ENCODE measurements at regions not wholly inside any gene's neighbourhood (a gene's known extent, or its start where the extent isn't known, plus 50 kb on each side); places are given as distances from the start of the nearest gene placed in this dataset.

- TF ChIP-seq, protein P1, sequence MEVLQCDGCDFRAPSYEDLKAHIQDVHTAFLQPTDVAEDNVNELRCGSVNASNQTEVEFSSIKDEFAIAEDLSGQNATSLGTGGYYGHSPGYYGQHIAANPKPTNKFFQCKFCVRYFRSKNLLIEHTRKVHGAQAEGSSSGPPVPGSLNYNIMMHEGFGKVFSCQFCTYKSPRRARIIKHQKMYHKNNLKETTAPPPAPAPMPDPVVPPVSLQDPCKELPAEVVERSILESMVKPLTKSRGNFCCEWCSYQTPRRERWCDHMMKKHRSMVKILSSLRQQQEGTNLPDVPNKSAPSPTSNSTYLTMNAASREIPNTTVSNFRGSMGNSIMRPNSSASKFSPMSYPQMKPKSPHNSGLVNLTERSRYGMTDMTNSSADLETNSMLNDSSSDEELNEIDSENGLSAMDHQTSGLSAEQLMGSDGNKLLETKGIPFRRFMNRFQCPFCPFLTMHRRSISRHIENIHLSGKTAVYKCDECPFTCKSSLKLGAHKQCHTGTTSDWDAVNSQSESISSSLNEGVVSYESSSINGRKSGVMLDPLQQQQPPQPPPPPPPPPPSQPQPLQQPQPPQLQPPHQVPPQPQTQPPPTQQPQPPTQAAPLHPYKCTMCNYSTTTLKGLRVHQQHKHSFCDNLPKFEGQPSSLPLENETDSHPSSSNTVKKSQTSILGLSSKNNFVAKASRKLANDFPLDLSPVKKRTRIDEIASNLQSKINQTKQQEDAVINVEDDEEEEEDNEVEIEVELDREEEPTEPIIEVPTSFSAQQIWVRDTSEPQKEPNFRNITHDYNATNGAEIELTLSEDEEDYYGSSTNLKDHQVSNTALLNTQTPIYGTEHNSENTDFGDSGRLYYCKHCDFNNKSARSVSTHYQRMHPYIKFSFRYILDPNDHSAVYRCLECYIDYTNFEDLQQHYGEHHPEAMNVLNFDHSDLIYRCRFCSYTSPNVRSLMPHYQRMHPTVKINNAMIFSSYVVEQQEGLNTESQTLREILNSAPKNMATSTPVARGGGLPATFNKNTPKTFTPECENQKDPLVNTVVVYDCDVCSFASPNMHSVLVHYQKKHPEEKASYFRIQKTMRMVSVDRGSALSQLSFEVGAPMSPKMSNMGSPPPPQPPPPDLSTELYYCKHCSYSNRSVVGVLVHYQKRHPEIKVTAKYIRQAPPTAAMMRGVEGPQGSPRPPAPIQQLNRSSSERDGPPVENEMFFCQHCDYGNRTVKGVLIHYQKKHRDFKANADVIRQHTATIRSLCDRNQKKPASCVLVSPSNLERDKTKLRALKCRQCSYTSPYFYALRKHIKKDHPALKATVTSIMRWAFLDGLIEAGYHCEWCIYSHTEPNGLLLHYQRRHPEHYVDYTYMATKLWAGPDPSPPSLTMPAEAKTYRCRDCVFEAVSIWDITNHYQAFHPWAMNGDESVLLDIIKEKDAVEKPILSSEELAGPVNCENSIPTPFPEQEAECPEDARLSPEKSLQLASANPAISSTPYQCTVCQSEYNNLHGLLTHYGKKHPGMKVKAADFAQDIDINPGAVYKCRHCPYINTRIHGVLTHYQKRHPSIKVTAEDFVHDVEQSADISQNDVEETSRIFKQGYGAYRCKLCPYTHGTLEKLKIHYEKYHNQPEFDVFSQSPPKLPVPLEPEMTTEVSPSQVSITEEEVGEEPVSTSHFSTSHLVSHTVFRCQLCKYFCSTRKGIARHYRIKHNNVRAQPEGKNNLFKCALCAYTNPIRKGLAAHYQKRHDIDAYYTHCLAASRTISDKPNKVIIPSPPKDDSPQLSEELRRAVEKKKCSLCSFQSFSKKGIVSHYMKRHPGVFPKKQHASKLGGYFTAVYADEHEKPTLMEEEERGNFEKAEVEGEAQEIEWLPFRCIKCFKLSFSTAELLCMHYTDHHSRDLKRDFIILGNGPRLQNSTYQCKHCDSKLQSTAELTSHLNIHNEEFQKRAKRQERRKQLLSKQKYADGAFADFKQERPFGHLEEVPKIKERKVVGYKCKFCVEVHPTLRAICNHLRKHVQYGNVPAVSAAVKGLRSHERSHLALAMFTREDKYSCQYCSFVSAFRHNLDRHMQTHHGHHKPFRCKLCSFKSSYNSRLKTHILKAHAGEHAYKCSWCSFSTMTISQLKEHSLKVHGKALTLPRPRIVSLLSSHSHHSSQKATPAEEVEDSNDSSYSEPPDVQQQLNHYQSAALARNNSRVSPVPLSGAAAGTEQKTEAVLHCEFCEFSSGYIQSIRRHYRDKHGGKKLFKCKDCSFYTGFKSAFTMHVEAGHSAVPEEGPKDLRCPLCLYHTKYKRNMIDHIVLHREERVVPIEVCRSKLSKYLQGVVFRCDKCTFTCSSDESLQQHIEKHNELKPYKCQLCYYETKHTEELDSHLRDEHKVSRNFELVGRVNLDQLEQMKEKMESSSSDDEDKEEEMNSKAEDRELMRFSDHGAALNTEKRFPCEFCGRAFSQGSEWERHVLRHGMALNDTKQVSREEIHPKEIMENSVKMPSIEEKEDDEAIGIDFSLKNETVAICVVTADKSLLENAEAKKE (CRISPR knock-in tag; IDR thresholded peaks at IDR 0.05) = no peak
- no peak for TF ChIP-seq POLR2AphosphoS5 (IDR thresholded peaks at IDR 0.05; ENCODE audit: low read depth)
- TF ChIP-seq NANOG (IDR thresholded peaks at IDR 0.05; ENCODE audit: borderline replicate concordance) = no peak
Observed at GRCh38 chr19:34017601-34018000, 154.7 kb upstream of the LSM14A start (continued).

DNA sequence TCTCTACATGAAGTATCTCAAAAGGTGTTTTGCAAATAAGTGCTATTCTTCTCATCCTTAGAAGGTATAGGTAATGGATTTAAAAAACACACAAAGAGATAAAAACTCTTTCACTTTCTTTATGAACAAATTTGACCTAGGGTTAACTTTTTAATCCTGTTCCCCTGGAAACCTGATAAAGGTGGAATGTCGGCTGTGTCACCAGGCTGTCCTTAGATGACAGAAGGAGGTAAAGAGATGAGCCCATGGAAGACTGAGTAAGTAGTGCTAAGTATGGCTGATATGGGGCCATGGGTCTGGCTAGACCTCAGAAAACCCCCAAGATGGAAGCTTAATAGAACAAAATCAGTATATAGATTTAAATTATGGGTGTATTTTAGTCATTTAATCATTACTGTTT, 153.8 kb upstream of the LSM14A start:
- Histone ChIP-seq H3K4me1 (ENCODE audit: insufficient read depth) (no peaks in the 10 kb centered on the region), H3K4me3 (no peak overlapping the region), H3K27ac (ENCODE audit: low read depth) (no peak overlapping the region), H3K36me3 (ENCODE audit: insufficient read depth) (no peaks in the 10 kb centered on the region), H3K4me2 (no peak overlapping the region), H2AFZ (no peak overlapping the region), H3K9me2 (ENCODE audit: insufficient read depth) (no peaks in the 10 kb centered on the region), H3K27me3 (ENCODE audit: insufficient read depth) (no peaks in the 10 kb centered on the region), H3K79me2 (replicated peaks; ENCODE audit: insufficient read depth) (no peaks in the 10 kb centered on the region), H4K20me1 (replicated peaks; ENCODE audit: insufficient read depth) (no peaks in the 10 kb centered on the region), H3F3A (replicated peaks; ENCODE audit: low read depth) (no peaks in the 10 kb centered on the region)
- Mint-ChIP-seq H3K27ac (no peak overlapping the region), H3K4me1 (no peaks in the 10 kb centered on the region), H3K4me3 (no peak overlapping the region), H3K27me3 (ENCODE audit: insufficient read depth, low read depth, poor library complexity) (peaks cover 1% of the 10 kb centered on the region), H3K9me3 (peaks cover 20% of the 10 kb centered on the region), H3K36me3 (ENCODE audit: low read depth) (peaks cover 8% of the 10 kb centered on the region; the same call in 2 of the 3 replicates)
- DNase-seq (ENCODE audit: low spot score) (no peak), ATAC-seq (no peak)
- TF ChIP-seq CTCF (conservative IDR thresholded peaks at IDR 0.05; ENCODE audit: low read depth in 2 of 2) (no peak), EZH2phosphoT487 (IDR thresholded peaks at IDR 0.05; ENCODE audit: unreplicated experiment) (no peak), ZNF331 (CRISPR knock-in tag; IDR thresholded peaks at IDR 0.05; ENCODE audit: low read depth) (no peak), POLR2AphosphoS5 (IDR thresholded peaks at IDR 0.05; ENCODE audit: low read depth) (no peak), CREB1 (CRISPR knock-in tag; IDR thresholded peaks at IDR 0.05; ENCODE audit: low read depth) (no peak), ZNF114 (CRISPR knock-in tag; IDR thresholded peaks at IDR 0.05) (no peak), JUNB (IDR thresholded peaks at IDR 0.05; ENCODE audit: unreplicated experiment) (no peak)
- TF ChIP-seq, protein P2, sequence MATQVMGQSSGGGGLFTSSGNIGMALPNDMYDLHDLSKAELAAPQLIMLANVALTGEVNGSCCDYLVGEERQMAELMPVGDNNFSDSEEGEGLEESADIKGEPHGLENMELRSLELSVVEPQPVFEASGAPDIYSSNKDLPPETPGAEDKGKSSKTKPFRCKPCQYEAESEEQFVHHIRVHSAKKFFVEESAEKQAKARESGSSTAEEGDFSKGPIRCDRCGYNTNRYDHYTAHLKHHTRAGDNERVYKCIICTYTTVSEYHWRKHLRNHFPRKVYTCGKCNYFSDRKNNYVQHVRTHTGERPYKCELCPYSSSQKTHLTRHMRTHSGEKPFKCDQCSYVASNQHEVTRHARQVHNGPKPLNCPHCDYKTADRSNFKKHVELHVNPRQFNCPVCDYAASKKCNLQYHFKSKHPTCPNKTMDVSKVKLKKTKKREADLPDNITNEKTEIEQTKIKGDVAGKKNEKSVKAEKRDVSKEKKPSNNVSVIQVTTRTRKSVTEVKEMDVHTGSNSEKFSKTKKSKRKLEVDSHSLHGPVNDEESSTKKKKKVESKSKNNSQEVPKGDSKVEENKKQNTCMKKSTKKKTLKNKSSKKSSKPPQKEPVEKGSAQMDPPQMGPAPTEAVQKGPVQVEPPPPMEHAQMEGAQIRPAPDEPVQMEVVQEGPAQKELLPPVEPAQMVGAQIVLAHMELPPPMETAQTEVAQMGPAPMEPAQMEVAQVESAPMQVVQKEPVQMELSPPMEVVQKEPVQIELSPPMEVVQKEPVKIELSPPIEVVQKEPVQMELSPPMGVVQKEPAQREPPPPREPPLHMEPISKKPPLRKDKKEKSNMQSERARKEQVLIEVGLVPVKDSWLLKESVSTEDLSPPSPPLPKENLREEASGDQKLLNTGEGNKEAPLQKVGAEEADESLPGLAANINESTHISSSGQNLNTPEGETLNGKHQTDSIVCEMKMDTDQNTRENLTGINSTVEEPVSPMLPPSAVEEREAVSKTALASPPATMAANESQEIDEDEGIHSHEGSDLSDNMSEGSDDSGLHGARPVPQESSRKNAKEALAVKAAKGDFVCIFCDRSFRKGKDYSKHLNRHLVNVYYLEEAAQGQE (IDR thresholded peaks at IDR 0.05; ENCODE audit: unreplicated experiment) = no peak
- TF ChIP-seq, protein P3, sequence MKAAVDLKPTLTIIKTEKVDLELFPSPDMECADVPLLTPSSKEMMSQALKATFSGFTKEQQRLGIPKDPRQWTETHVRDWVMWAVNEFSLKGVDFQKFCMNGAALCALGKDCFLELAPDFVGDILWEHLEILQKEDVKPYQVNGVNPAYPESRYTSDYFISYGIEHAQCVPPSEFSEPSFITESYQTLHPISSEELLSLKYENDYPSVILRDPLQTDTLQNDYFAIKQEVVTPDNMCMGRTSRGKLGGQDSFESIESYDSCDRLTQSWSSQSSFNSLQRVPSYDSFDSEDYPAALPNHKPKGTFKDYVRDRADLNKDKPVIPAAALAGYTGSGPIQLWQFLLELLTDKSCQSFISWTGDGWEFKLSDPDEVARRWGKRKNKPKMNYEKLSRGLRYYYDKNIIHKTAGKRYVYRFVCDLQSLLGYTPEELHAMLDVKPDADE (IDR thresholded peaks at IDR 0.05) = no peak

Measured in GM23338 (cell line).